HG02610 (cell line): ENCODE measurements at regions not wholly inside any gene's neighbourhood (a gene's known extent, or its start where the extent isn't known, plus 50 kb on each side); places are given as distances from the start of the nearest gene placed in this dataset.

Experiments used
- ATAC-seq: cut with Tn5 transposase; IDR thresholded peaks from one replicate; pipeline ENCODE4 v1.9.1; 2021; ENCODE audit warnings: mild to moderate bottlenecking, moderate library complexity; ENCODE audit not compliant: unreplicated experiment

DNA sequence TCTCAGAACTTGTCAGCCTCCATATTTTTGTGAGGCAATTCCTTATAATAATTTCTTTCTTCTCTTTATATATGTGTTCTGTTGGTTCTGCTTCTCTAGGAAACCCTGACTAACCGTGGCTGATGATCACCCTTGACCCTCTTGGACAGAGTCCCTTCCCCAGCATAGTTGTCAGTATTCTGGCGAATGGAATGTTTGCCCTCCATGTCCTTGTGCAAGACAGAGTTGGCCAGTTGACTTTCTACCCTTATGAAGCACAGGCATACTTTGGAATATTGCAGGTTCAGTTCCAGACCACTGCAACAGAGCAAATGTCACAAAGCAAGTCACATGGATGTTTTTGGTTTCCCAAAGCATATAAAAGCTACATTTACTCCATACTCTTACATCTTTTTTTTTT is 297.7 kb upstream of the SHH start:
- ATAC-seq = no peak

DNA sequence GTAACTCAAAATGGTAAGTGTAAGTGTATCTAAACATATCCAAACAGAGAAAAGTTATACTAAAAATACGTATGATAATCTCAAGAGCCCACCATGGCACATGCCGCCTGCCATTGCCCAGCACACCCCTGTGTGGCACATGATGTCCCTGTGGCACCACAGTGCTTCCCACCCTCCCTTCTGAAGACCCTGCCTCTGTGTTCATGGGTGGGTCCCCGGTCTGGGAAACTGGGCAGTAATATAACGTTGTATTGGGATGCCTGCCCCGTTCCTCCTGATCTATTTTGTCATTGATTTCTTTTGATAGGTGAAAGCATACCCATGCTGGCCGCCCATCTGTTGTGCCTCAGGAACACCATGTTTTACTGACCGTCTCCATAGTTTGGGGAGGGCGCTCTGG is 296.8 kb upstream of the SHH start:
- ATAC-seq = no peak

DNA sequence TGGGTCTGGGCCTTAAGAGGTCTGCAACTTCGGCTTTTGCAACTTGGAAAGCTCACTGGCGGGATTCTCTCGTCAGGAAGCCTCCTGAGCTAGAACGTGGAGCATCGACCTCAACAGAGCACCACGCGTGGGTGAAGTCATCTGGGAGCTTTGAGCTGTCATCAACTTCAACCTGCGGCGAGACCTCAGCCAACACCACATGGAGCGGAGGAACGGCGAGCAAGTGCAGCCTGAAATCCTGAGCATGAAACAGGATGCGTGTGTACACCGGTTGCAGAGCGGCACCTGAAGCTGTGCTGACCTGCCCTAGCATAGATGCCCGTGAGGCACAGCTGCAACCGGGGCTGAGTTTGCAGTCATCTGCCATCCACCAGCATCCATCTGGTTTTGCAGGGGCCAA is 295.7 kb upstream of the SHH start:
- ATAC-seq = no peak

DNA sequence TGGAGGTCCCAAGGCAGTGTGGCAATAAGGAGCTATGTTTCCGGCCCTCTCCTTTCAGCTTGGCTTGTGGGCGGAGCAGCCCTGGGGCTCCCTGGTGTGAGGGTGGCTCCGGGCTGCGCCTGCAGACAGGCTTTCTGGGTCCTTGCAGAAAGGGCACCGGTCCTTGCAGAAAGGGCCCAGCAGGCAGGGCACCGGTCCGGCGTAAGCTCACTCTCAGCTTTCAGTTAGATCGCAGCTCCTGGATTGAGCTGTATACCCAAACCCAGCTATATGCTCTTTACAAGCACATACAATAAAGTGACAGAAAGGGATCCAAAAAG is 293.8 kb upstream of the SHH start:
- no peak for ATAC-seq

DNA sequence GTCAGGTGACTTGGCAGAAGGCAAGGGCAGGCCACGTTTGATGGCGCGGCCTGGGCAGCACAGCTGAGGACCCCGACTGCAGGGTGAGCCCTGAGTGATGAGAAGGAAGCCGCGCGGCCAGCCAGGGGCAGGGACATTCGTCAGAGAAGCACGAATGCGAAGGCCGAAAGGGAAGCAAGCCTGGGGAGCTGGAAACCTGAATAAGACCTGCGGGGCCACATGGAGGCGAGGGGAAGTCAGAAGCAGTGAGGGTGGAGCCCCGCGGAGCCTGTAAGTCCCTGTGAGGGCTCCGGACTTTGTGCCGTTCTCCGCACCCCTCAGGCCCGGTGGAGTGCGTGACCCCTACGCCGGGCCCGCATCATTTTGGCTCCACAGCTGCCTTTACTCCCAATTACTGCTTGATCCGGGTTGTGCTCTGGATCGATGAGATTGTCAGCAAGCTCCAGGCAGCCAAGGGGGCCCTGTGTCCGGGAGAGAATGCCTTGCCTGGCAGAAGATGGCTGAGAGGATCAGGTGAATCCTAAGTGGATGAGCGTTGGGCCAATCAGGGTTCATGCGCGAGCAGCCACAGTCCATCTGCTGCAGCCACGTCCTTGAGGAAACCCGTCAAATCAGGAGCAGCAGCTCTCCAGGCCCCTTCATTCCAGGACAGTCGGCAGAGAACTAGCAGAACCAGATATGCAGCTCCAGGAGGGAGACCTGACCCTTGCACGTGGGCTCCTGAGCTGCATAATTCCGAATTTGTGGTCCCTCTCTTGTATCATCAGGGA is 293.3 kb upstream of the SHH start:
- ATAC-seq = no peak

DNA sequence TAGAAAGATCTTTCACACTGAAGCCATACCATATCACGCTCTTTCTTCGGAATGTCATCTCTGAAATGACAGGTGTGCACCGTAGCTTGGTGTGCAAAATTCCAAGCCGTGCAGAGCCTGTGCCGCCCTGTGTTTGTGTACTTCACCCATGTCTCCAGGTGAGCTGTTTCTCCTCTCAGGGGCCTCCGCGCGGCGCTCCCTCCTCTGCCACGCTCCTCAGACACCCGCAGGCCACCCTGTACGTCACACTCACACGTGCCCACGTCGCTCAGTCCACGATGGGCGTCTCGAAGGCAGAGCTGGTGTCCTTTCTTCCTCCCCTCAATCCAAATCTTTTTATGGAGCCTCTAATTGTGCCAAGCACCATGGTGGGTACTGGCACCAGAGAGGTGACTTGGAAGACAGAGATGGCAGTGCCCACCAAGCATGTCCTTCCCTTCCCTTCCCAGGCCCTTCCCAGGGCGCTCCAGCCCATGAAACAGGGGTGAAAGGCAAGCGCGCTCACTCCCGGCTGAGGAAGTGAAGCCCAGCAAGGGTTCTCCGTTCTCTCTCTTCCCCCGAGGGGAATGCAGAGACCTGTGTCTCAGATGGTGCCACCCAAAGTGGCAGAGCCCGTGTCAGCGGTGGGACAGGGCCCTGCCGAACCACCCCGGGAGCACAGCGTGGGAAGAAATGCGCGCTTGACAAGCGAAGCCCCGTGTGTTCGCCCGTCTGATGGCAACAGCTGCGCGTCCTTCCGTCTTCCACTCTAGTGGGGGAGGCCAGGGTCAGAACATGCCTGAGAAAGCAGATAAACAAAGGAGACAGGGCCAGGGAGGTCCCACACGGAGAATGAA is 292.5 kb upstream of the SHH start:
- ATAC-seq = no peak

DNA sequence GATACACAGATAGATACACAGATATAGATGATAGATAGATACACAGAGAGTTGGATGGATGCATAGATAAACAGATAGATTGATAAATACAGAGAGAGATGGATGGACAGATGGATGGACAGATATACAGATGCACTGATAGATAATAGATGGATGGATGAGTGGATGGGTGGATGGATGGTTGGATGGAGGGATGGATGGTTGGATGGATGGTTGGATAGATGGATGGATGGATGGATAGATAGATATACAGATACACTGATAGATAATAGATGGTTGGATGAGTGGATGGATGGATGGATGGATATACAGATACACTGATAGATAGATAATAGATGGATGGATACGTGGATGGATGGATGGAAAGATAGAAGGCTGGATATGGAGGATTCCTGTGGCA is 290.0 kb upstream of the SHH start:
- ATAC-seq = no peak

DNA sequence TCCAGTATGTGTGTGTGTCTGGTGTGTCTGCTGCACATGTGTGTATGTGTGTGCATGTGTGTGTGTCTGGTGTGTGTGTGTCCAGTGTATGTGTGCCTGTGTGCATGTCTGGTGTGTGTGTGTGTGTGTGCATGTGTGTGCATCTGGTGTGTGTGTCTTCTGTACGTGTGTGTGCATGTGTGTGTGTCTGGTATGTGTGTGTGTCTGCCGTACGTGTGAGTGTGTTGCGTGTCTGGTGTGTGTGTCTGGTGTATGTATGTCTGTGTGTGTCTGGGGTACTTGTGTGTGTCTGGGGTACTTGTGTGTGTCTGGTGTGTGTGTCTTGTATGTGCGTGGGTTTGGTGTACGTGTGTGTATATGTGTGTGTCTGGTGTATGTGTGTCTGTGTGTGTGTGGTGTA is 289.1 kb upstream of the SHH start:
- ATAC-seq = no peak

DNA sequence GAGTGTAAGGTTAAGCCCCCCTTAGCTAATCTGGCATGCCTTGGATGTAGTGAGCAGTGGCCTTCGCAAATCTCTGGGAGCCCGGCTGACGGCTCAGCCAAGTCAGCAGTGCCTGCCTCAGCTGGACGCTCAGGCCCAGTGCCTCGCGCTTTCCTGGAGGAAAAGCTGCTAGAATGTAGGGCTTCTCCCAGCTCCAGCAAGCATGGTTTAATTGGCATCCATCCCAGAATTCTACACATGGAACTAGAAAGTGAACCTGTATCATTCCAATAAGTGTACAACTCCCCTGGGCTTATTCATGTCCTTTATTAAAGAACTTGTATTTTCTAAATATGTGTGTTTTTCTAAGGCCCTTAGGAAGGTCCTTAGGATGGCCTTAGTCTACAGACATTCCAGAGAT is 287.8 kb upstream of the SHH start:
- no peak for ATAC-seq

DNA sequence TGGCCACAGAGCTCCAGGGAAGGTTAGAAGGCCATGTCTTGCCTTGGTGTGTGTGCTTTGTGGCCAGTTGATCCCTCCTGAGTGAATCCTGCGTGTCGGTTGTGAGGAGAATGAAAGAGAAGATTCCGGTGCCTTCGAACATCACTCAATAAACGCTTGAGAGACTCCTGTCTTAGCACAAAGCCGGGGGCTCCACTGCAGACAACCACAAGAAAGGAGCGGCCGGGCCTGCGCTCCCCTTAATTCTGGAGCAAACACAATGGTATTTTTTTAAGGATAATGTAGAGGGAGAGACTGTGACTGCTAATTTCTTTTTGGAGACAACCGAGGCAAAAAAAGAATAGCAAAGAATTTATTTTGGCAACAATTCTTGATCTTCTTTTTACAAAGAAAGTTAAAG is 286.8 kb upstream of the SHH start:
- ATAC-seq = no peak

DNA sequence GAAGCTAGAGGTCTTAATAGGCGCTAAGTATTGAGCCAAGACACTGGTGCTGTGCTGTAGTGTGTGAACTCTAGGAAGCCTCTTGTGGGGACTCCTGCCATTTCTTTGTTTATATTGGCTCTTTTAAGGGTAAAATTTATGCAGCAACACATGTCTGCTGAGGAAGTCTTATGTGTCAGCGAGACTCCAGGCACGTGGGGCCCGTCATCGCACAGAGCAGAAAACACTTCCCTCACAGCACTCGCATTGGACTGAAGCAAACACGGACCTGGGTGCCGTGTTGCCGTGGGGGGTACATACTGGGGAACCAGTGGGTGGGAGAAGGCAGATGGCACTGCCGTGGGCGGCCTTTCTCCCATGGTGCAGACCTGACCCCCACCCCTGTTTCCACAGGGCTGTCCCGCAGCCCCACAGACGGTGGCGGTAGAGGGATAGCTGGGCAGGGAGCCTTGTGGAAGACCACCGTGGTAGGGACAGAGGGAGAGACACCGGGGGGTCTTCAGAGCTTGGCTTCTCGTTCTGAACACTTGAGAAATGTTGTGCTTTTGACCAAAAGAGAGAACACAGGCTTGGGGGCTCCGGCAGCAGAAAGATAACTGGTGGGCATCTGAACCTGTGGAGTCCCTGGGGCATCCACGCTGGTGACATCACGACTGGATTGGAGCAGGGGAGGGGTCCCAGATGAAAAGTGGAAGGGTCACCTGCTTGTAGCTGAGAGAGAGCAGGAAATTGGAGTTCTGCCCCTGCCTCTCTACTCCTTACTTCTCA is 284.7 kb upstream of the SHH start:
- ATAC-seq = no peak

DNA sequence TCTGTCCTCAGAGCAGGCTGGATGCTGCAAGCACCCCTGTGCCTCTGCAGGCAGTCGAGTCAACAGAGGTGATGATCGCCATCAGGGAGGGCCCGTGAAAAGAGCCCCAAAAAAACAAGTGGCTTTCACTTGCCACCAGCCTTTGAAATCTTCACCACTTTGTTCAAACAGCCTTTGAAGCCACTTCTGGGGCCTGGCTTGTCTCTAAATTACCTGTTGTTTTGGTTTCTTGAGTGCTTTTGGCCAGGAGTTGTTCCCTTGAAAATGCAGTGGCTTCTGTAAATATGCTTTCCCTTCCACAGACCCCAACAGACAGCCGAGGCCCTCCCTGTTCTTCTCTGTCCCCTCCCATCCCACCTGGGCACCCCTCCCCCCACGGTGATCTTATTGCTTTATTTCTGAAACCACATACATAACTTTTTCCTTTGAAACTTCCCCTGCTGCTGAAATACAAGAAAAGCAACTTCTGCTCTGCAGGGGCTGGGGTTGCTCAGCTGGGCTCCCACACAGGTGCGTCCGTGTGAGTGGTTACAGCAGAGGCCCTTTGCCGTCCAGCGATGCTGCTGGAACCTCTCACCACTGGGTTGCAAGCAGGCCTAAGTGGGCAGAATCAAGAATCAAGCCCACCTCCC is 283.8 kb upstream of the SHH start:
- ATAC-seq = no peak

DNA sequence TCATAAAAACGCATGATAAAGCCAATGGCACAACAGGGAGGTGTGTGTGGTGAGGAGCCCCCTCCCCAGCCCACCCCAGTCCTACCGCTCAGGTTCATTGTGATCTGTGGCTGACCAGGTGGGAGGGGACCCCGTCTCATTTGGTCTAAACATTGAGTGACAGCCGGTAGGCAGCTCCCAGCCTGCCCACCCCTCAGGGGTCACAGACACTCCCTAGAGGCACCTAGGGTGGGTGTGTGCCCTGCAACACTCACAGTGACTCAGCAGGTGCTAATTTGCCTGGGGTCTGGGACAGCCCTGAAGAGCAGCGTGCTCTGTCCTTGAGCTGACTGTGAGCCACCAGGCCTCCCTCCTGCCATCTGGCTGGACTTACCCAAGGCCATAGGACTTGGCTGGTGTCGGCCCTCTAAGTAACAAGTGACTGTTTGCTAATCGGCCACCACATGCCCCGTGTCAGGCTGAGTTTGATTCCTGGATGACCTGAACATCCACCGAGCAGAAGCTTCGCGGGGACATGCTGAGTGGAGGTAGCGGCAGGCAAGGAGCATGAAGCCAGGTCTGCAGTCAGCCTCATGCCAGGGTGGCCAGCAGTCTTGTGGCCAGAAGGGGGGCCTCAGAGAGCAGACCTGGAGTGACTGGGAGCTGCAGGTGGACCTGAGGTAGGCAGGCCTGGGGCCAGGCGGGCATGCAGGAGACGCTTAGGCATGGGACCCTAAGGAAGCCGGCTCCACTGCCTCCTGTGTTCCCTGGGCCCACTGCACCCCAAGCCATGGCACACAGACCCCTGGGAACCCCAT is 282.3 kb upstream of the SHH start:
- no peak for ATAC-seq

DNA sequence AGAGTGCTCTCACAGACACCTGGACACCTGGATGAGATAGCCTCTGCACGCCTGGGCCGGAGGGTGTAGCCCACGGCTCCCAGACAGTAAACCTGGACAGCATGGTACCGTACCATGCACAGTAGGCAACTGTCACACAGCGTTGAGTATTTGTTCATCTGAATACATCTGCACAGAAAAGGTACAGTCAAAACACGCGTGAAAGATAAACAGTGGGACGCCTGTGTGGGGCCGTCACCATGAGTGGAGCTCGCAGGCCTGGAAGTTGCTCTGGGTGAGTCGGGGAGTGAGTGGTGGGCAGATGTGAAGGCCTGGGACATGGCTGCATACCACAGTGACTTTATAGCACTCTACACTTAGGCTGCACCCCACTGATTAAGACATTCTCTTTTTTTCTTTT is 280.0 kb upstream of the SHH start:
- ATAC-seq = no peak

DNA sequence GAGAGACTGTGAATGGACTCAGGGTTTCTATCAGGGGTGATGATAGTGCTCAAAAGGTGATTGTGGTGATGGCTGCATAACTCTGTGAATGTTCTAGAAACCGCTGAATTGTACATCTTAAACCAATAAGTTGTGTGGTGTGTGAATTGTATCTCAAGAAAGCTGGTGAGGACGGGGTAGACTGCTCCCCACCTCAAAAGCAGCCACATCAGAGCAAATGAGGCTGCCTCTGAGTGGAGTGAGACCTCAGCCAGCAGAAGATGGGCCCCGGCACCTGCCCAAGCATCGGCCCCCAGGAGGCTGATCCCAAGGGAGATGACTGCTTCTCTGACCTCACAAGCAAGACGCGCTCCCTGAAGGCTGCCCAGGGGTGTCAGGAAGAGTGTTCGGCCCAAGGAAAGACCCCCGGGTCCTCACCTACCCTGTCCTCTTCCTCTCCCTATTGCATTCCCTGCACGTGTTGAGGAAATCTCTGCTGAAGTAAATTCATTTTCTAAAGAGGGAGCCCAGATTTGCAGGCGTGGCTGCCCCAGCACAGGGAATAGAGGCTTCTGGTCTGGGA is 279.3 kb upstream of the SHH start:
- no peak for ATAC-seq

DNA sequence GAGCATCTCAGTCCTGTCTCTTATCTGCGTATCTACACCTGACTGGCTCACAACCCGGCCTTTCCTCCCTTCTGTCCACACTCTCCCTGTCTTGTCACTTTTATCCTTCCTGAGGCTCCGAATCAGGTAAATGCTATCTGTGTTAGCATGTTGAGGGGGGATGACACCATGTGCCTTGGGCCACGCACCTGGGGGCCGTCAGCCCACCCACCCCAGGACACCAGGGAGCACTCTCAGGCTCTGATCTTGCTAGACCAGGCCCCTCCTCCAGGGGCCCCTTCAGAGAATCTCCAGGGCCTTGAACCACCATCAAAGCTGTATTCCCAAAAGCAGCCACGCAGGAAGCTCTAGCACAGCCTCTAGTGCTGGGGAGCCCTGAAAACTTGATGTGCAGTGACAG is 278.7 kb upstream of the SHH start:
- ATAC-seq = no peak

DNA sequence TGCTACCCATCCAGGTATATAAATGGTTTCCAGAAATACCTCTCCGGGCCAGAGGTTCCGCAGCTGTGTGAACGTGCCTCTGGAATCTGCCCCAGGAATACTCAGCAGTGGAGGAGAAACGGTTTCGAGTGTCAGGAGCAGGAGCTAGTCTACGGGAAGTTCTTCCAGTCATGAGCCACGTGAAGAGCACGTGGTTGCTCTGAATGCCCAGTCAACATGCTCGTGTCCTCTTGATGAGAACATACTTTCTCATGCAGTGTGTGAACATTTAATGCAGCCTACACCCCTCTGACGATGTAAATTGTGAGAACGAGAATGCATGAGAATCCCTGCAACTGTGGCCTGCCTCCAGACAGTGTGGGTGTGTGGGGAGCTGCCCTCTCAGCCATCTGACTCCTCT is 277.0 kb upstream of the SHH start:
- ATAC-seq = no peak

DNA sequence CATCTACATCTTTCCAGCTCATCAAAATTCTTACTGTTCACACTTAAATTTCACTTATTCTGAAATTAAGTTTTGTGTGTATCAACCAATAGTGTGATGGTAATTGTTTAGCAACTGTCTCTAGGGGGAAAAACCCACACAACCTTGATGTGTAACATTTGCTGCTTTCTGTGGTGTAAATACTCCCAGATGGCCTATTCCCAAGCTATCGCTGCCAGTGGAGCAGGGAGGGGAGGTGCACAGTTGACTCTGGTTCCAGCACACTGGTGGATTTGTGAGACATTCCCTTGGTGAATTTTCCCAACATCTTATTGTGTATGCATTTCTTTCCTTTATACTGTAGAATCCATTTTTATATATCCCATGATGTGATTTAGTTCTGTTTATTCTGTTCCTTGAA is 275.9 kb upstream of the SHH start:
- ATAC-seq = no peak

DNA sequence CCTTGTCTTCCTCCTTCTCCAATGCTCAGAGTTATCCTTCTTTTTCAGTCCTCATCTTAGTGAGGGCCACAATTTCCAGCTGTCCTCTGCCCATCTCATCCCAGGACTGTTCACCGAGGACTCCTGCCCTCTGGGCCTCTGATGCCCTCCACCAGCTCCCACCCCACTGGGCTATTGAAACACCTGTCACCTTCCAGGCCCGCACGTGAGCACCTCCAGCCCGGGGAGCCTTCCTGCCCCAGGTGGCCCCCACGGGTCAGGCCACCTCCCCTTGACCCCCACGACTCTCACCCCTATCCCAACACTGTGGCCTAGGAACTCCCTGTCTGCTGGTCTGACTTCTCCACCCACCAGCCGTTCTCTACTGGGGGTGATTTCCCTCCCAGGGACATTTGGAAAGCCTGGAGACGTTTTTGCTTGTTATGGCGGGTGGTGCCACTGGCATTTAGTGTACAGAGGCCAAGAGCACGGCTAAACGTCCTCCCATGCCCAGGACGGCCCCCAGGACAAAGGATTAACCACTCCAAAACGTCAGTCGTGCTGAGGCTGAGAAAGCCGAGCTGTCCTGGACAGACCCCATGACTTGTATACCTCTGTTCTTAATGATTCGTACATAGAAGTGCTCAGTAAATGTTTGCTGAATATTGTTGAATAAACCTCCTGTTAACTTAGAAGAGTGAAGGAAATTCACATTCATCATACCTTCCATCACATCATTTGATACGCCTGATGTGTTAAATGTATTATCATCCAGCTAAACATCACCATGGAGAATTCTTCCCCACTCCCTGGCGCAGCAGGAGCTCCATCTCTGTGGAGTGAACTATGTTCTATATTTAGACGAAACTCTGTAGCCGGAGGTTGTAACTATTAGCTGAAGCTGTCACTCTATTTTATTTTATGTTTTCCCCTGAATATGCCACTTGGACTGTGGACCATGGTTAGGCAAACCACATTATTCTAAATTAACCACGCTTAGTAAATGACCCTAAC is 270.1 kb upstream of the SHH start:
- ATAC-seq = no peak
